HEK293T (cell line): ENCODE measurements at regions not wholly inside any gene's neighbourhood (a gene's known extent, or its start where the extent isn't known, plus 50 kb on each side); places are given as distances from the start of the nearest gene placed in this dataset.

Source experiments
- CTCF ChIA-PET: fragments of 350-600 bp; formaldehyde crosslinking; extraction: SDS; loops from one replicate; lab custom pipeline; 2021; ENCODE audit warnings: antibody characterized with exemption, inconsistent platforms; lab: Yijun Ruan, JAX
- POLR2A ChIA-PET: fragments of 350-600 bp; formaldehyde crosslinking; extraction: SDS; loops from one replicate; lab custom pipeline; 2020; ENCODE audit warnings: antibody characterized with exemption, inconsistent platforms; lab: Yijun Ruan, JAX
- DNase-seq: peaks from one replicate; pipeline ENCODE4 v3.0.0; 2012; ENCODE audit warnings: mixed read lengths; ENCODE audit errors: extremely low spot score
- ARNT ChIP-seq: fragments of 450-650 bp; IDR thresholded peaks from 2 replicates; pipeline ENCODE4 v1.6.1; 2017; ENCODE audit warnings: mild to moderate bottlenecking
- BHLHE40 ChIP-seq: fragments of 450-650 bp; IDR thresholded peaks from 2 replicates; pipeline ENCODE4 v1.6.1; 2016; ENCODE audit warnings: mild to moderate bottlenecking, moderate library complexity, borderline replicate concordance
- CTBP1 ChIP-seq: fragments of 450-650 bp; IDR thresholded peaks from 2 replicates; pipeline ENCODE4 v1.6.1; 2016; ENCODE audit warnings: borderline replicate concordance
- ELF4 ChIP-seq: fragments of 450-650 bp; IDR thresholded peaks from 2 replicates; pipeline ENCODE4 v1.6.1; 2017; ENCODE audit warnings: antibody characterized with exemption
- FOXA1 ChIP-seq: fragments of 450-650 bp; IDR thresholded peaks from 2 replicates; pipeline ENCODE4 v1.6.1; 2016; ENCODE audit warnings: mild to moderate bottlenecking
- FOXK2 ChIP-seq: fragments of 450-650 bp; IDR thresholded peaks from 2 replicates; pipeline ENCODE4 v1.6.1; 2016; ENCODE audit warnings: mild to moderate bottlenecking
- FOXM1 ChIP-seq: fragments of 450-650 bp; IDR thresholded peaks from 2 replicates; pipeline ENCODE4 v1.6.1; 2017; ENCODE audit warnings: mild to moderate bottlenecking, borderline replicate concordance
- HDGF ChIP-seq: fragments of 450-650 bp; IDR thresholded peaks from 2 replicates; pipeline ENCODE4 v1.6.1; 2017; ENCODE audit warnings: antibody characterized with exemption, borderline replicate concordance
- L3MBTL2 ChIP-seq: fragments of 450-650 bp; conservative IDR thresholded peaks from 2 replicates; pipeline ENCODE4 v1.6.1; 2016; ENCODE audit warnings: mild to moderate bottlenecking
- LEF1 ChIP-seq: fragments of 450-650 bp; IDR thresholded peaks from 2 replicates; pipeline ENCODE4 v1.6.1; 2017; ENCODE audit warnings: mild to moderate bottlenecking, borderline replicate concordance
- NFRKB ChIP-seq: fragments of 450-650 bp; IDR thresholded peaks from 2 replicates; pipeline ENCODE4 v1.6.1; 2016; ENCODE audit warnings: mild to moderate bottlenecking, moderate library complexity
- PKNOX1 ChIP-seq: fragments of 450-650 bp; IDR thresholded peaks from 2 replicates; pipeline ENCODE4 v1.6.1; 2016
- SP1 ChIP-seq: fragments of 450-650 bp; IDR thresholded peaks from 2 replicates; pipeline ENCODE4 v1.6.1; 2017
- SUZ12 ChIP-seq: fragments of 450-650 bp; IDR thresholded peaks from 2 replicates; pipeline ENCODE4 v1.6.1; 2016; ENCODE audit warnings: mild to moderate bottlenecking
- TARDBP ChIP-seq: fragments of 450-650 bp; IDR thresholded peaks from 2 replicates; pipeline ENCODE4 v1.6.1; 2016
- ZNF384 ChIP-seq: fragments of 450-650 bp; IDR thresholded peaks from 2 replicates; pipeline ENCODE4 v1.6.1; 2016

- POLR2A ChIA-PET, result no interaction called here
- CTCF ChIA-PET, result no interaction called here
- no peak for TF ChIP-seq HDGF
- no peak for TF ChIP-seq LEF1
- TF ChIP-seq PKNOX1, result no peak
- TF ChIP-seq FOXM1, result no peak
- TF ChIP-seq ARNT, result no peak
- no peak for TF ChIP-seq ELF4
- no peak for TF ChIP-seq TARDBP
- no peak for TF ChIP-seq NFRKB
- TF ChIP-seq FOXA1, result no peak
- DNase-seq, result no peak
Observed at GRCh38 chr2:81576713-81577112, 1272.2 kb upstream of the LRRTM1 start.

GRCh38 chr2:81551040-81551634 lies 1246.6 kb upstream of the LRRTM1 start:
- CTCF ChIA-PET, result no interaction called here
- DNase-seq, result no peak
- no peak for TF ChIP-seq SP1
- no peak for TF ChIP-seq FOXM1
- TF ChIP-seq L3MBTL2, result no peak
- no peak for TF ChIP-seq ARNT
- no peak for TF ChIP-seq ZNF384
- no peak for TF ChIP-seq LEF1
- TF ChIP-seq FOXK2, result no peak
- TF ChIP-seq SUZ12, result no peak
- no peak for TF ChIP-seq TARDBP
- TF ChIP-seq PKNOX1, result no peak
- TF ChIP-seq FOXA1, result no peak
- TF ChIP-seq CTBP1, result no peak
- no peak for TF ChIP-seq HDGF
- no peak for TF ChIP-seq NFRKB
- TF ChIP-seq ELF4, result no peak
- no peak for TF ChIP-seq BHLHE40
- POLR2A ChIA-PET, result no interaction called here

DNA sequence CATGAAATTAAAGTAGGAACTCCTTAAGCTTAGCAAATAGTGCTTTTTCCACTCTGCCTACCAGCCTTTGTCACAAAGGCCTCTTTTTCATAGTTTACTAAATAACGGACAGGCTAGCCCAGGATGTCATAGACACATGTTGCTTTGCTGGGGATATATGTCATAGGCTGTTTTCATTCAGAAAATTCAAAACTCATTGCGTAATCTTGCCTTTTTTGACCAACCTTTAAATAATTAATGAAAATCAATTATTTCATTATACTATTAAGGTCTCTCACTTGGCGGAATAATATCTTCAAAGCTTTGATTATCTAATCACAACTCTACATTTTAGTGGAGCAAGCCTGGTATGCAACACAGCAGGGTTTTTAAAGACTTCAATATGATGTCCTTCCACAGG lies 1245.7 kb upstream of the LRRTM1 start:
- ChIA-PET POLR2A (no interaction called here), CTCF (no interaction called here)
- no peak for DNase-seq
- TF ChIP-seq SP1 (no peak), SUZ12 (no peak), FOXM1 (no peak), ELF4 (no peak), BHLHE40 (no peak), FOXK2 (no peak), ZNF384 (no peak), TARDBP (no peak), L3MBTL2 (no peak), CTBP1 (no peak)

- POLR2A ChIA-PET, result no interaction called here
- no peak for TF ChIP-seq PKNOX1
- TF ChIP-seq SUZ12, result no peak
- TF ChIP-seq FOXA1, result no peak
- no peak for TF ChIP-seq ZNF384
- TF ChIP-seq NFRKB, result no peak
- TF ChIP-seq ARNT, result no peak
- no peak for TF ChIP-seq TARDBP
- TF ChIP-seq FOXM1, result no peak
- TF ChIP-seq FOXK2, result no peak
- TF ChIP-seq CTBP1, result no peak
- TF ChIP-seq LEF1, result no peak
- TF ChIP-seq ELF4, result no peak
- no peak for TF ChIP-seq HDGF
- no peak for TF ChIP-seq BHLHE40
- CTCF ChIA-PET, result interaction anchor here (0.5 kb wide), 1 partner anchor 337 kb away, joined by 3 read pairs; no protein-coding TSS in a partner anchor
- no peak for DNase-seq
Observed at GRCh38 chr2:81549646-81550045, 1245.1 kb upstream of the LRRTM1 start.

DNA sequence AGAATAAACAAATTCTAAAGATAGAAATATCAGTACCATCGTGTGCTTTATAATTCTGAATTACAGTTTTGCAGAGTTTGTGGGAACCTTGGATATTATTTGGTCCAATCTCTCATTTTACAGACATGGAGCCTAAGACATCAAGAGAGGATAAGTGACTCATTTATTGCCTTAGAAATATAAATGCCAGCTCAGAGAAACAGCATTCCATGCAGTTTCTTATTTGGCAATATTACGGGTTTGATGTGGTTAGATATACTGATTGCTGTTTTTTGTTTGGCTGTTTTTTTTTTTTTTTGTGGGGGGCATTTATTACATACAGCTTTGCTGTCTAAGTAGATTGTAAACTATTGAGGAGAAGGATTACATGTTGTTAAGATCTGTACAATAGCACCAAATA lies 1241.1 kb upstream of the LRRTM1 start:
- DNase-seq, result no peak
- POLR2A ChIA-PET, result no interaction called here
- CTCF ChIA-PET, result no interaction called here
- no peak for TF ChIP-seq L3MBTL2
- no peak for TF ChIP-seq TARDBP
- no peak for TF ChIP-seq SP1
- TF ChIP-seq PKNOX1, result no peak
- no peak for TF ChIP-seq SUZ12
- TF ChIP-seq ELF4, result no peak
- no peak for TF ChIP-seq CTBP1
- TF ChIP-seq HDGF, result no peak
- TF ChIP-seq ZNF384, result no peak
- TF ChIP-seq FOXK2, result no peak
- TF ChIP-seq LEF1, result no peak
- TF ChIP-seq ARNT, result no peak
- TF ChIP-seq BHLHE40, result no peak
